ENCODE measurements at regions not wholly inside any gene's neighbourhood (a gene's known extent, or its start where the extent isn't known, plus 50 kb on each side); places are given as distances from the start of the nearest gene placed in this dataset.

- no peak for DNase-seq (ENCODE audit: low read depth in 2 of 3, low spot score in 1 of 3)
Observed at GRCh38 chr13:64934569-64935362, 2295.4 kb downstream of the PCDH9 start.

GRCh38 chr13:64930636-64931035, 2299.5 kb downstream of the PCDH9 start:
- DNase-seq (ENCODE audit: low read depth in 2 of 3, low spot score in 1 of 3), result no peak

GRCh38 chr13:64928696-64929499, 2301.2 kb downstream of the PCDH9 start:
- DNase-seq (ENCODE audit: low read depth in 2 of 3, low spot score in 1 of 3), result no peak

- DNase-seq (ENCODE audit: low read depth in 2 of 3, low spot score in 1 of 3), result no peak
Observed at GRCh38 chr13:64925727-64926126, 2304.4 kb downstream of the PCDH9 start.

GRCh38 chr13:64925284-64925683, 2304.9 kb downstream of the PCDH9 start:
- DNase-seq (ENCODE audit: low read depth in 2 of 3, low spot score in 1 of 3), result no peak

- no peak for DNase-seq (ENCODE audit: low read depth in 2 of 3, low spot score in 1 of 3)
Observed at GRCh38 chr13:64924401-64924800, 2305.7 kb downstream of the PCDH9 start.

GRCh38 chr13:64917566-64917965, 2312.6 kb downstream of the PCDH9 start:
- no peak for DNase-seq (ENCODE audit: low read depth in 2 of 3, low spot score in 1 of 3)

GRCh38 chr13:64912141-64912540, 2318.0 kb downstream of the PCDH9 start:
- no peak for DNase-seq (ENCODE audit: low read depth in 2 of 3, low spot score in 1 of 3)

GRCh38 chr13:64910096-64910495, 2320.0 kb downstream of the PCDH9 start:
- no peak for DNase-seq (ENCODE audit: low read depth in 2 of 3, low spot score in 1 of 3)

GRCh38 chr13:64909184-64909583, 2321.0 kb downstream of the PCDH9 start:
- no peak for DNase-seq (ENCODE audit: low read depth in 2 of 3, low spot score in 1 of 3)

GRCh38 chr13:64900039-64900438, 2330.1 kb downstream of the PCDH9 start:
- DNase-seq (ENCODE audit: low read depth in 2 of 3, low spot score in 1 of 3), result no peak

GRCh38 chr13:64884976-64885375, 2345.2 kb downstream of the PCDH9 start:
- no peak for DNase-seq (ENCODE audit: low read depth in 2 of 3, low spot score in 1 of 3)

GRCh38 chr13:64877176-64877575, 2353.0 kb downstream of the PCDH9 start:
- DNase-seq (ENCODE audit: low read depth in 2 of 3, low spot score in 1 of 3), result no peak

- DNase-seq (ENCODE audit: low read depth in 2 of 3, low spot score in 1 of 3), result no peak
Observed at GRCh38 chr13:64871742-64872141, 2358.4 kb downstream of the PCDH9 start.

- DNase-seq (ENCODE audit: low read depth in 2 of 3, low spot score in 1 of 3), result no peak
Observed at GRCh38 chr13:64869539-64869938, 2360.6 kb downstream of the PCDH9 start.

GRCh38 chr13:64867856-64868255, 2362.3 kb downstream of the PCDH9 start:
- DNase-seq (ENCODE audit: low read depth in 2 of 3, low spot score in 1 of 3), result no peak

GRCh38 chr13:64866331-64866730, 2363.8 kb downstream of the PCDH9 start:
- DNase-seq (ENCODE audit: low read depth in 2 of 3, low spot score in 1 of 3), result no peak

- DNase-seq (ENCODE audit: low read depth in 2 of 3, low spot score in 1 of 3), result no peak
Observed at GRCh38 chr13:64855506-64855905, 2374.6 kb downstream of the PCDH9 start.

GRCh38 chr13:64850017-64850416, 2380.1 kb downstream of the PCDH9 start:
- no peak for DNase-seq (ENCODE audit: low read depth in 2 of 3, low spot score in 1 of 3)

GRCh38 chr13:64849196-64849595, 2380.9 kb downstream of the PCDH9 start:
- DNase-seq (ENCODE audit: low read depth in 2 of 3, low spot score in 1 of 3), result no peak

- no peak for DNase-seq (ENCODE audit: low read depth in 2 of 3, low spot score in 1 of 3)
Observed at GRCh38 chr13:64847767-64848166, 2382.4 kb downstream of the PCDH9 start.

GRCh38 chr13:64845110-64845509, 2385.0 kb downstream of the PCDH9 start:
- no peak for DNase-seq (ENCODE audit: low read depth in 2 of 3, low spot score in 1 of 3)
